OCI-LY7 (cell line): ENCODE measurements at regions not wholly inside any gene's neighbourhood (a gene's known extent, or its start where the extent isn't known, plus 50 kb on each side); places are given as distances from the start of the nearest gene placed in this dataset.

ENCODE experiments used
- EZH2phosphoT487 ChIP-seq: fragments of 200-600 bp; sonication (generic); IDR thresholded peaks from 2 replicates; pipeline ENCODE4 v1.6.1; 2018; ENCODE audit warnings: low read depth, borderline replicate concordance, mild to moderate bottlenecking, mixed run types, antibody characterized with exemption, low read length, moderate library complexity, mixed read lengths
- TF ChIP-seq, protein P1 (sequence below): fragments of 200-600 bp; sonication (generic); conservative IDR thresholded peaks from 2 replicates; pipeline ENCODE4 v1.5.1; 2014; ENCODE audit warnings: mild to moderate bottlenecking, antibody characterized with exemption, low read length, moderate library complexity, mixed read lengths

GRCh38 chr13:44695520-44695919 is 119.4 kb upstream of the TSC22D1 start:
- TF ChIP-seq, protein P1, sequence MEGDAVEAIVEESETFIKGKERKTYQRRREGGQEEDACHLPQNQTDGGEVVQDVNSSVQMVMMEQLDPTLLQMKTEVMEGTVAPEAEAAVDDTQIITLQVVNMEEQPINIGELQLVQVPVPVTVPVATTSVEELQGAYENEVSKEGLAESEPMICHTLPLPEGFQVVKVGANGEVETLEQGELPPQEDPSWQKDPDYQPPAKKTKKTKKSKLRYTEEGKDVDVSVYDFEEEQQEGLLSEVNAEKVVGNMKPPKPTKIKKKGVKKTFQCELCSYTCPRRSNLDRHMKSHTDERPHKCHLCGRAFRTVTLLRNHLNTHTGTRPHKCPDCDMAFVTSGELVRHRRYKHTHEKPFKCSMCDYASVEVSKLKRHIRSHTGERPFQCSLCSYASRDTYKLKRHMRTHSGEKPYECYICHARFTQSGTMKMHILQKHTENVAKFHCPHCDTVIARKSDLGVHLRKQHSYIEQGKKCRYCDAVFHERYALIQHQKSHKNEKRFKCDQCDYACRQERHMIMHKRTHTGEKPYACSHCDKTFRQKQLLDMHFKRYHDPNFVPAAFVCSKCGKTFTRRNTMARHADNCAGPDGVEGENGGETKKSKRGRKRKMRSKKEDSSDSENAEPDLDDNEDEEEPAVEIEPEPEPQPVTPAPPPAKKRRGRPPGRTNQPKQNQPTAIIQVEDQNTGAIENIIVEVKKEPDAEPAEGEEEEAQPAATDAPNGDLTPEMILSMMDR = no peak
- TF ChIP-seq EZH2phosphoT487 = no peak
